ENCODE measurements at regions not wholly inside any gene's neighbourhood (a gene's known extent, or its start where the extent isn't known, plus 50 kb on each side); places are given as distances from the start of the nearest gene placed in this dataset.

DNA sequence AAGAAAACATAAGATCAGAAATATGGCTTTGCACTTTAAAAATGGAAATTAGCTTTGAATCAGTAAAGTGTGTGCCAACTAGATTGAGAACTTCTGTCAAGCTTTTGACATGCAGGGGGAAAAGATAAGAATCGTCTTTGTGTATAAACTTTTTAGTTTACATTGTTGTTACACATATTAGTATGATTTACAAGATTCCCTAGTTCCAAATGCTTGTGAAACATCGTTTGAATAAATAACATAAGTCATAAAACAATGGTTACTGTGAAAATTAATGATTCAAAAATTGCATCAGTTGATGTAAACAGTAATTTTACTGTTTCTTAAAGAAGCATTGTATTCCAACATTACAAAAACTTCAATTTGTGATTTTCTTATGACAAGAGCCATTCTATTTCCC is 207.6 kb upstream of the MTPN start:
- H3K4me3 ChIP-seq (ENCODE audit: low read depth in 1 of 3, low read length in 3 of 3): no peak overlapping the region
- H3K36me3 ChIP-seq (ENCODE audit: control insufficient read depth in 4 of 4, insufficient read depth in 3 of 4, low read depth in 1 of 4, low read length in 3 of 4): no peaks in the 10 kb centered on the region
- no peak overlapping the region for H3K9ac ChIP-seq (ENCODE audit: low read depth in 1 of 2, low read length in 2 of 2)
- H3K27ac ChIP-seq (ENCODE audit: low read depth in 1 of 2, low read length in 2 of 2): no peak overlapping the region
- no peaks in the 10 kb centered on the region for H3K4me1 ChIP-seq (ENCODE audit: control insufficient read depth in 4 of 4, insufficient read depth in 4 of 4, low read length in 3 of 4)
- TF ChIP-seq HNF4A (conservative IDR thresholded peaks at IDR 0.05): no peak
- TF ChIP-seq YY1 (IDR thresholded peaks at IDR 0.05): no peak
- TF ChIP-seq RAD21 (IDR thresholded peaks at IDR 0.05): no peak
- TF ChIP-seq, protein P1, sequence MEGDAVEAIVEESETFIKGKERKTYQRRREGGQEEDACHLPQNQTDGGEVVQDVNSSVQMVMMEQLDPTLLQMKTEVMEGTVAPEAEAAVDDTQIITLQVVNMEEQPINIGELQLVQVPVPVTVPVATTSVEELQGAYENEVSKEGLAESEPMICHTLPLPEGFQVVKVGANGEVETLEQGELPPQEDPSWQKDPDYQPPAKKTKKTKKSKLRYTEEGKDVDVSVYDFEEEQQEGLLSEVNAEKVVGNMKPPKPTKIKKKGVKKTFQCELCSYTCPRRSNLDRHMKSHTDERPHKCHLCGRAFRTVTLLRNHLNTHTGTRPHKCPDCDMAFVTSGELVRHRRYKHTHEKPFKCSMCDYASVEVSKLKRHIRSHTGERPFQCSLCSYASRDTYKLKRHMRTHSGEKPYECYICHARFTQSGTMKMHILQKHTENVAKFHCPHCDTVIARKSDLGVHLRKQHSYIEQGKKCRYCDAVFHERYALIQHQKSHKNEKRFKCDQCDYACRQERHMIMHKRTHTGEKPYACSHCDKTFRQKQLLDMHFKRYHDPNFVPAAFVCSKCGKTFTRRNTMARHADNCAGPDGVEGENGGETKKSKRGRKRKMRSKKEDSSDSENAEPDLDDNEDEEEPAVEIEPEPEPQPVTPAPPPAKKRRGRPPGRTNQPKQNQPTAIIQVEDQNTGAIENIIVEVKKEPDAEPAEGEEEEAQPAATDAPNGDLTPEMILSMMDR (IDR thresholded peaks at IDR 0.05; ENCODE audit: low read depth, low read length, missing input control): no peak
- TF ChIP-seq TAF1 (conservative IDR thresholded peaks at IDR 0.05): no peak
- TF ChIP-seq HNF4G (IDR thresholded peaks at IDR 0.05): no peak
- TF ChIP-seq FOXA1 (IDR thresholded peaks at IDR 0.05): no peak
- TF ChIP-seq RXRA (IDR thresholded peaks at IDR 0.05): no peak
- TF ChIP-seq, protein P2, sequence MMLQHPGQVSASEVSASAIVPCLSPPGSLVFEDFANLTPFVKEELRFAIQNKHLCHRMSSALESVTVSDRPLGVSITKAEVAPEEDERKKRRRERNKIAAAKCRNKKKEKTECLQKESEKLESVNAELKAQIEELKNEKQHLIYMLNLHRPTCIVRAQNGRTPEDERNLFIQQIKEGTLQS (IDR thresholded peaks at IDR 0.05): no peak
- TF ChIP-seq, protein P3, sequence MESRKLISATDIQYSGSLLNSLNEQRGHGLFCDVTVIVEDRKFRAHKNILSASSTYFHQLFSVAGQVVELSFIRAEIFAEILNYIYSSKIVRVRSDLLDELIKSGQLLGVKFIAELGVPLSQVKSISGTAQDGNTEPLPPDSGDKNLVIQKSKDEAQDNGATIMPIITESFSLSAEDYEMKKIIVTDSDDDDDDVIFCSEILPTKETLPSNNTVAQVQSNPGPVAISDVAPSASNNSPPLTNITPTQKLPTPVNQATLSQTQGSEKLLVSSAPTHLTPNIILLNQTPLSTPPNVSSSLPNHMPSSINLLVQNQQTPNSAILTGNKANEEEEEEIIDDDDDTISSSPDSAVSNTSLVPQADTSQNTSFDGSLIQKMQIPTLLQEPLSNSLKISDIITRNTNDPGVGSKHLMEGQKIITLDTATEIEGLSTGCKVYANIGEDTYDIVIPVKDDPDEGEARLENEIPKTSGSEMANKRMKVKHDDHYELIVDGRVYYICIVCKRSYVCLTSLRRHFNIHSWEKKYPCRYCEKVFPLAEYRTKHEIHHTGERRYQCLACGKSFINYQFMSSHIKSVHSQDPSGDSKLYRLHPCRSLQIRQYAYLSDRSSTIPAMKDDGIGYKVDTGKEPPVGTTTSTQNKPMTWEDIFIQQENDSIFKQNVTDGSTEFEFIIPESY (IDR thresholded peaks at IDR 0.05): no peak
- no peak for TF ChIP-seq EGR1 (IDR thresholded peaks at IDR 0.05; ENCODE audit: low read depth in 2 of 2)
- no peak for TF ChIP-seq JUND (IDR thresholded peaks at IDR 0.05)
- no peak for TF ChIP-seq NR2F2 (IDR thresholded peaks at IDR 0.05)
- TF ChIP-seq, protein P4, sequence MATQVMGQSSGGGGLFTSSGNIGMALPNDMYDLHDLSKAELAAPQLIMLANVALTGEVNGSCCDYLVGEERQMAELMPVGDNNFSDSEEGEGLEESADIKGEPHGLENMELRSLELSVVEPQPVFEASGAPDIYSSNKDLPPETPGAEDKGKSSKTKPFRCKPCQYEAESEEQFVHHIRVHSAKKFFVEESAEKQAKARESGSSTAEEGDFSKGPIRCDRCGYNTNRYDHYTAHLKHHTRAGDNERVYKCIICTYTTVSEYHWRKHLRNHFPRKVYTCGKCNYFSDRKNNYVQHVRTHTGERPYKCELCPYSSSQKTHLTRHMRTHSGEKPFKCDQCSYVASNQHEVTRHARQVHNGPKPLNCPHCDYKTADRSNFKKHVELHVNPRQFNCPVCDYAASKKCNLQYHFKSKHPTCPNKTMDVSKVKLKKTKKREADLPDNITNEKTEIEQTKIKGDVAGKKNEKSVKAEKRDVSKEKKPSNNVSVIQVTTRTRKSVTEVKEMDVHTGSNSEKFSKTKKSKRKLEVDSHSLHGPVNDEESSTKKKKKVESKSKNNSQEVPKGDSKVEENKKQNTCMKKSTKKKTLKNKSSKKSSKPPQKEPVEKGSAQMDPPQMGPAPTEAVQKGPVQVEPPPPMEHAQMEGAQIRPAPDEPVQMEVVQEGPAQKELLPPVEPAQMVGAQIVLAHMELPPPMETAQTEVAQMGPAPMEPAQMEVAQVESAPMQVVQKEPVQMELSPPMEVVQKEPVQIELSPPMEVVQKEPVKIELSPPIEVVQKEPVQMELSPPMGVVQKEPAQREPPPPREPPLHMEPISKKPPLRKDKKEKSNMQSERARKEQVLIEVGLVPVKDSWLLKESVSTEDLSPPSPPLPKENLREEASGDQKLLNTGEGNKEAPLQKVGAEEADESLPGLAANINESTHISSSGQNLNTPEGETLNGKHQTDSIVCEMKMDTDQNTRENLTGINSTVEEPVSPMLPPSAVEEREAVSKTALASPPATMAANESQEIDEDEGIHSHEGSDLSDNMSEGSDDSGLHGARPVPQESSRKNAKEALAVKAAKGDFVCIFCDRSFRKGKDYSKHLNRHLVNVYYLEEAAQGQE (IDR thresholded peaks at IDR 0.05): no peak
- no peak for TF ChIP-seq GABPA (IDR thresholded peaks at IDR 0.05 in 1 of 2, conservative IDR thresholded peaks at IDR 0.05 in 1 of 2)
- no peak for TF ChIP-seq FOXA2 (IDR thresholded peaks at IDR 0.05)
- TF ChIP-seq SP1 (IDR thresholded peaks at IDR 0.05): no peak
- TF ChIP-seq, protein P5, sequence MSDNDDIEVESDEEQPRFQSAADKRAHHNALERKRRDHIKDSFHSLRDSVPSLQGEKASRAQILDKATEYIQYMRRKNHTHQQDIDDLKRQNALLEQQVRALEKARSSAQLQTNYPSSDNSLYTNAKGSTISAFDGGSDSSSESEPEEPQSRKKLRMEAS (IDR thresholded peaks at IDR 0.05): no peak
- no peak for DNase-seq (ENCODE audit: low spot score)
- H3K9me3 ChIP-seq (ENCODE audit: control insufficient read depth in 4 of 4, low read length in 3 of 4): no peaks in the 10 kb centered on the region
- 34% methylated on average over 2 of the region's 2 CpGs for WGBS
- no peaks in the 10 kb centered on the region for H3K27me3 ChIP-seq (ENCODE audit: control insufficient read depth in 4 of 4, insufficient read depth in 4 of 4, low read length in 3 of 4)

All from liver (tissue), 8 donors.